ENCODE measurements at regions not wholly inside any gene's neighbourhood (a gene's known extent, or its start where the extent isn't known, plus 50 kb on each side); places are given as distances from the start of the nearest gene placed in this dataset.
"Not testable (repeated sequence)": the region's sequence is repeated elsewhere in the genome, so short reads cannot be mapped to it uniquely, and the experiment has no call there.

DNA sequence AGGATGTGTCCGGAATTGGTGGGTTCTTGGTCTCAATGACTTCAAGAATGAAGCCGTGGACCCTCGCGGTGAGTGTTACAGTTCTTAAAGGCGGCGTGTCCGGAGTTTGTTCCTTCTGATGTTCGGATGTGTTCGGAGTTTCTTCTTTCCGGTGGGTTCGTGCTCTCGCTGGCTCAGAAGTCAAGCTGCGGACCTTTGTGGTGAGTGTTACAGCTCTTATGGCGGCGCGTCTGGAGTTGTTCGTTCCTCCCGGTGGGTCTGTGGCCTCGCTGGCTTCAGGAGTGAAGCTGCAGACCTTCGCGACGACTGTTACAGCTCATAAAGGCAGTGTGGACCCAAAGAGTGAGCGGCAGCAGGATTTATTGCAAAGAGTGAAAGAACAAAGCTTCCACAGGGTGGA, 64.6 kb upstream of the CD28 start:
- TF ChIP-seq, protein P1, sequence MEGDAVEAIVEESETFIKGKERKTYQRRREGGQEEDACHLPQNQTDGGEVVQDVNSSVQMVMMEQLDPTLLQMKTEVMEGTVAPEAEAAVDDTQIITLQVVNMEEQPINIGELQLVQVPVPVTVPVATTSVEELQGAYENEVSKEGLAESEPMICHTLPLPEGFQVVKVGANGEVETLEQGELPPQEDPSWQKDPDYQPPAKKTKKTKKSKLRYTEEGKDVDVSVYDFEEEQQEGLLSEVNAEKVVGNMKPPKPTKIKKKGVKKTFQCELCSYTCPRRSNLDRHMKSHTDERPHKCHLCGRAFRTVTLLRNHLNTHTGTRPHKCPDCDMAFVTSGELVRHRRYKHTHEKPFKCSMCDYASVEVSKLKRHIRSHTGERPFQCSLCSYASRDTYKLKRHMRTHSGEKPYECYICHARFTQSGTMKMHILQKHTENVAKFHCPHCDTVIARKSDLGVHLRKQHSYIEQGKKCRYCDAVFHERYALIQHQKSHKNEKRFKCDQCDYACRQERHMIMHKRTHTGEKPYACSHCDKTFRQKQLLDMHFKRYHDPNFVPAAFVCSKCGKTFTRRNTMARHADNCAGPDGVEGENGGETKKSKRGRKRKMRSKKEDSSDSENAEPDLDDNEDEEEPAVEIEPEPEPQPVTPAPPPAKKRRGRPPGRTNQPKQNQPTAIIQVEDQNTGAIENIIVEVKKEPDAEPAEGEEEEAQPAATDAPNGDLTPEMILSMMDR (conservative IDR thresholded peaks at IDR 0.05), result not testable (repeated sequence)
- TF ChIP-seq EZH2 (IDR thresholded peaks at IDR 0.05; ENCODE audit: low read depth), result not testable (repeated sequence)

Data from PC-9 (cell line).